Smooth muscle cell (in vitro differentiated cells): ENCODE measurements at regions not wholly inside any gene's neighbourhood (a gene's known extent, or its start where the extent isn't known, plus 50 kb on each side); places are given as distances from the start of the nearest gene placed in this dataset.

Experiments used
- DNase-seq: peaks from one replicate; lab custom pipeline; 2025; ENCODE audit not compliant: unreplicated experiment; lab: John Stamatoyannopoulos, UW
- H2AFZ ChIP-seq: fragments of 200-600 bp; sonication (generic); 2 replicates; pipeline ENCODE4 v1.6.0; 2016; ENCODE audit warnings: antibody characterized with exemption, low read depth, mild to moderate bottlenecking
- H3F3A ChIP-seq: fragments of 200-600 bp; sonication (generic); 2 replicates; pipeline ENCODE4 v1.6.0; 2017; ENCODE audit warnings: antibody characterized with exemption, low read depth
- H3K27ac ChIP-seq: fragments of 200-600 bp; sonication (generic); 2 replicates; pipeline ENCODE4 v1.5.1; 2016; ENCODE audit warnings: low read depth, mild to moderate bottlenecking
- H3K27me3 ChIP-seq: fragments of 200-600 bp; sonication (generic); 2 replicates; pipeline ENCODE4 v1.6.1; 2016; ENCODE audit warnings: low read depth, mild to moderate bottlenecking
- H3K36me3 ChIP-seq: fragments of 200-600 bp; sonication (generic); 2 replicates; pipeline ENCODE4 v1.5.1; 2016; ENCODE audit warnings: low read depth
- H3K4me1 ChIP-seq: fragments of 200-600 bp; sonication (generic); 2 replicates; pipeline ENCODE4 v1.5.1; 2016; ENCODE audit warnings: low read depth
- H3K4me2 ChIP-seq: fragments of 200-600 bp; sonication (generic); 2 replicates; pipeline ENCODE4 v1.6.0; 2016; ENCODE audit warnings: mild to moderate bottlenecking
- H3K4me3 ChIP-seq: fragments of 200-600 bp; sonication (generic); 2 replicates; pipeline ENCODE4 v1.5.1; 2016; ENCODE audit warnings: mild to moderate bottlenecking
- H3K79me2 ChIP-seq: fragments of 200-600 bp; sonication (generic); 2 replicates; pipeline ENCODE4 v1.6.0; 2016; ENCODE audit warnings: low read depth, mild to moderate bottlenecking
- H3K9ac ChIP-seq: fragments of 200-600 bp; sonication (generic); 2 replicates; pipeline ENCODE4 v1.6.0; 2016; ENCODE audit warnings: low read depth
- H3K9me3 ChIP-seq: fragments of 200-600 bp; sonication (generic); replicated peaks from 2 replicates; pipeline ENCODE4 v1.5.1; 2016; ENCODE audit warnings: low read depth
- H4K20me1 ChIP-seq: fragments of 200-600 bp; sonication (generic); 2 replicates; pipeline ENCODE4 v1.6.0; 2016; ENCODE audit warnings: low read depth
- WGBS: methylation state at CpG from one replicate; pipeline ENCODE4 v1.1.7; 2016; ENCODE audit warnings: low lambda C conversion rate; 5-methylcytosine and 5-hydroxymethylcytosine counted together
- TF ChIP-seq, protein P1 (sequence below): fragments of 200-600 bp; sonication (generic); IDR thresholded peaks from 2 replicates; pipeline ENCODE4 v1.5.1; 2017; ENCODE audit warnings: borderline replicate concordance, mild to moderate bottlenecking, antibody characterized with exemption; ENCODE audit not compliant: insufficient read depth, poor library complexity, severe bottlenecking

DNA sequence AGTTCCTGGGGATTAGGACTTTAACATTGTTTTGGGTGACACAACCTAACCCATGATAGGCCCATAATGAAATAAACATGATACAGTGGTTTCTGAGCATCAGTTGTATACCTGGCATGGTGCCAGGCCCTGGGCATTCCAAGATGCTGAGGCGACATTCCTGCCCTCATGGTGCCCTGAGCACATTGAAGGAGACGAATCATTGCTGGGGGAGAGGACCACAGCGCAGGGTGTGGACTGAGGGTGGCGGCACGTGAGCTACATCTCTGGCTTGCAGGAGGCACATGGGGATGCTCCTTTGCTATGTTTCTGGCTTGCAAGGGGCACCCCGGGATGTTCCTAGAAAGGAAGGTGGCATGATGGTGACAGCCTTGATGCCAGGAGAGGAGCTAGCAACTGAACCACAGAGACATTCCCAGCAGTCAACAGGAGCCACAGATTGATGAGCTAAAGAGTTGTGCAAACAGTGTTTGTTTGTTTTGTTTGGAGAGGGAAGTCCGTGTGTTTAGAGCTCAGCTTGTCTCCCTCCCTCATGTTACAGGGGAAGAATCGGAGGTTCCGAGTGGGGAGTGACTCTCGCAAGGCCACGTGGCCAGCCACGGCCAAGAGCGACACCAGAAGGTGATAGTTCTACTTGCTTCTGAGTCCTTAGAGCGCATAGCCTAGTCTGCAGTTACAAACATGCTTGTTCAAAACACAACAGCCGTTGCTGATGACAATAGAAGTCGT is 106.4 kb downstream of the MIAT start:
- Histone ChIP-seq H4K20me1 (no peaks in the 10 kb centered on the region), H3K27ac (no peak overlapping the region), H3K27me3 (no peaks in the 10 kb centered on the region), H3F3A (no peaks in the 10 kb centered on the region), H3K4me2 (no peak overlapping the region), H3K4me1 (no peaks in the 10 kb centered on the region), H2AFZ (no peak overlapping the region), H3K4me3 (no peak overlapping the region), H3K79me2 (no peaks in the 10 kb centered on the region), H3K9me3 (no peaks in the 10 kb centered on the region), H3K9ac (no peak overlapping the region), H3K36me3 (no peaks in the 10 kb centered on the region)
- 74% methylated on average over 16 of the region's 16 CpGs for WGBS
- TF ChIP-seq, protein P1, sequence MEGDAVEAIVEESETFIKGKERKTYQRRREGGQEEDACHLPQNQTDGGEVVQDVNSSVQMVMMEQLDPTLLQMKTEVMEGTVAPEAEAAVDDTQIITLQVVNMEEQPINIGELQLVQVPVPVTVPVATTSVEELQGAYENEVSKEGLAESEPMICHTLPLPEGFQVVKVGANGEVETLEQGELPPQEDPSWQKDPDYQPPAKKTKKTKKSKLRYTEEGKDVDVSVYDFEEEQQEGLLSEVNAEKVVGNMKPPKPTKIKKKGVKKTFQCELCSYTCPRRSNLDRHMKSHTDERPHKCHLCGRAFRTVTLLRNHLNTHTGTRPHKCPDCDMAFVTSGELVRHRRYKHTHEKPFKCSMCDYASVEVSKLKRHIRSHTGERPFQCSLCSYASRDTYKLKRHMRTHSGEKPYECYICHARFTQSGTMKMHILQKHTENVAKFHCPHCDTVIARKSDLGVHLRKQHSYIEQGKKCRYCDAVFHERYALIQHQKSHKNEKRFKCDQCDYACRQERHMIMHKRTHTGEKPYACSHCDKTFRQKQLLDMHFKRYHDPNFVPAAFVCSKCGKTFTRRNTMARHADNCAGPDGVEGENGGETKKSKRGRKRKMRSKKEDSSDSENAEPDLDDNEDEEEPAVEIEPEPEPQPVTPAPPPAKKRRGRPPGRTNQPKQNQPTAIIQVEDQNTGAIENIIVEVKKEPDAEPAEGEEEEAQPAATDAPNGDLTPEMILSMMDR, result no peak
- DNase-seq, result no peak

DNA sequence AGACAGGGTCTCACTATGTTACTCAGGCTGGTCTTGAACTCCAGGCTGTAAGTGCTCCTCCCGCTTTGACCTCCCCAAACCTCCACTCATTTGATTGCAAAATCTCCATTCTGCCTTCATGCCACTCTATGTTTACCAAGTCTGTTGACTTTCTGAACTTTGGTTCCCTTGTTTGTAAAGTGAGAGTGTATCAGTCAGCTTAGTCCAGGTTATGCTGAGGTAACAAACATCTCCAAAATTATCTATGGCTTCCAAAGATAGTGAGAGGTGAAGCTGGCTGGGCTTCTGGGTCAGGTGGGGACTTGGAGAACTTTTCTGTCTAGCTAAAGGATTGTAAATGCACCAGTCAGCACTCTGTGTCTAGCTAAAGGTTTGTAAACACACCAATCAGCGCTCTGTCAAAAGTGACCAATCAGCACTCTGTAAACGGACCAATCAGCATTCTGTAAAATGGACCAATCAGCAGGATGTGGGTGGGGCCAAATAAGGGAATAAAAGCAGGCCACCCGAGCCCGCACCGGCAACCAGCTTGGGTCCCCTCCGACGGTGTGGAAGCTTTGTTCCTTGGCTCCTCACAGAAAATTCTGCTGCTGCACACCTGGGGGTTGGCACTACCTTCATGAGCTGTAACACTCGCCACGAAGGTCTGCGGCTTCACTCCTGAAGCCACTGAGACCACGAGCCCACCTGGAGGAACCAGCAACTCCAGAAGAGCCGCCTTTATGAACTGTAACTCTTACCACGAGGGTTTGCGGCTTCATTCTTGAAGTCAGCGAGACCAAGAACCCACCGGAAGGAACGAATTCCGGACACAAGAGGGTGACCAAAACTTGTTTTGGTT is 109.3 kb downstream of the MIAT start:
- Histone ChIP-seq H3K27me3 (no peaks in the 10 kb centered on the region), H2AFZ (no peak overlapping the region), H3K9me3 (no peaks in the 10 kb centered on the region), H3K79me2 (no peaks in the 10 kb centered on the region), H3K4me1 (no peaks in the 10 kb centered on the region), H3K9ac (no peak overlapping the region), H3K4me3 (no peak overlapping the region), H3K27ac (no peak overlapping the region), H3K36me3 (no peaks in the 10 kb centered on the region), H4K20me1 (no peaks in the 10 kb centered on the region), H3F3A (no peaks in the 10 kb centered on the region), H3K4me2 (no peak overlapping the region)
- 97% methylated on average over 19 of the region's 19 CpGs for WGBS
- DNase-seq, result no peak
- TF ChIP-seq, protein P1, result no peak

DNA sequence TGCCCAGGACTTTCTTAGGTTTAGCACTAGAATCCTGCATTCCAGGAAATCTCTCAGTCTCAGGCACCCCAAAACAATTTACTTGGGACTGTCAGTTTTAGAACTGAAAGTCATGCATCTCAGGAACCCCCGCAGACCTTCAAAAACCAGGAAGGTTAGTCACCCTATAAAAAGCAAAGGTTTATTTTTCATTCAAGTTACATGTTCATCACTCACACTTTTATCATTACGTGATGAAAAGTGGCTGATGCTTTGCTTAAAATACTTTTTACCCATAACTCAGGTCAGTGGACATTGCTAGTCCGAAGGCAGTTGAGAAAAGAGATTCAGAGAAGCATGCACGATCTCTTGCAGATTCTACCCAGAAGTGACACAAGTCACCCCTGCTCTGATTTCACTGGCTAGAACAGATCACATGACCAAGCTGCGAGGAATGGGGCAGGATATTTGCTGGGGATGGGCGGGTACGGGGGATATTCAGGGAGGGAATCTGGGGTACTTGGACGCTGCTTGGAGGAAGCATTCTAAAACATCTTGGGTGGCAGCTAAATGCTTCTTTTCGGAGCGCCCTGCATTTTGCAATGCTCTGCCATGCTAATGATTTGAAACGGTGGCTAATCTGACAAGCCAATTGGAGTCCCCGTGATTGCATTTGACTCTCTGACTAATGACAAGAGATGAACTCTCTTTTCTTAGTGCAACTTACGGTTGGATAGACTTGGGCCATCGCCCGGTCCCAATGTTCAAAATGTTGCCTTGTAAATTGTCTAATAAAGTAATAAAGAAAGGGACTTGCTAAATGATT is 110.2 kb downstream of the MIAT start:
- H3K4me3 ChIP-seq, result no peak overlapping the region
- H3K27me3 ChIP-seq, result no peaks in the 10 kb centered on the region
- no peaks in the 10 kb centered on the region for H3K79me2 ChIP-seq
- H3K4me2 ChIP-seq, result no peak overlapping the region
- no peak overlapping the region for H3K9ac ChIP-seq
- no peaks in the 10 kb centered on the region for H3F3A ChIP-seq
- H3K36me3 ChIP-seq, result no peaks in the 10 kb centered on the region
- H3K27ac ChIP-seq, result no peak overlapping the region
- no peaks in the 10 kb centered on the region for H3K9me3 ChIP-seq
- no peak for DNase-seq
- no peaks in the 10 kb centered on the region for H4K20me1 ChIP-seq
- H3K4me1 ChIP-seq, result no peaks in the 10 kb centered on the region
- no peak overlapping the region for H2AFZ ChIP-seq
- 89% methylated on average over 15 of the region's 15 CpGs for WGBS
- TF ChIP-seq, protein P1, result no peak
